ENCODE measurements at regions not wholly inside any gene's neighbourhood (a gene's known extent, or its start where the extent isn't known, plus 50 kb on each side); places are given as distances from the start of the nearest gene placed in this dataset.

GRCh38 chr14:22333422-22334274, 255.4 kb downstream of the DAD1 start:
- Mint-ChIP-seq H3K27ac (ENCODE audit: unreplicated experiment) (no peak overlapping the region), H3K27me3 (ENCODE audit: unreplicated experiment) (no peaks in the 10 kb centered on the region), H3K36me3 (ENCODE audit: insufficient read depth, unreplicated experiment) (peaks cover 4% of the 10 kb centered on the region), H3K4me3 (ENCODE audit: low read depth, unreplicated experiment) (no peak overlapping the region), H3K4me1 (ENCODE audit: low read depth, unreplicated experiment) (peaks cover 25% of the 10 kb centered on the region), H3K9me3 (ENCODE audit: low read depth, unreplicated experiment) (peaks cover 7% of the 10 kb centered on the region)
- intact Hi-C loops (cut with micrococcal nuclease; ENCODE audit: unreplicated experiment) = no loop called here
- no peak for TF ChIP-seq CTCF (IDR thresholded peaks at IDR 0.05; ENCODE audit: unreplicated experiment)
- no TSS peak for BruUV-seq (replicated peaks)
- CTCF ChIA-PET = interaction anchor here (0.6 to 1.4 kb wide), 4 partner anchors 13 to 539 kb away, joined by 3 to 5 read pairs (median 4); no protein-coding TSS in a partner anchor
- DNase-seq = peak; percentile 54

- Mint-ChIP-seq H3K9me3 (ENCODE audit: low read depth, unreplicated experiment) (peaks cover 8% of the 10 kb centered on the region), H3K4me3 (ENCODE audit: low read depth, unreplicated experiment) (no peak overlapping the region), H3K27me3 (ENCODE audit: unreplicated experiment) (no peaks in the 10 kb centered on the region), H3K27ac (ENCODE audit: unreplicated experiment) (no peak overlapping the region), H3K36me3 (ENCODE audit: insufficient read depth, unreplicated experiment) (peaks cover 4% of the 10 kb centered on the region), H3K4me1 (ENCODE audit: low read depth, unreplicated experiment) (peaks cover 25% of the 10 kb centered on the region)
- no TSS peak for BruUV-seq (replicated peaks)
- CTCF ChIA-PET = interaction anchor here (1.4 kb wide), 1 partner anchor 12 kb away, joined by 5 read pairs; no protein-coding TSS in a partner anchor
- intact Hi-C loops (cut with micrococcal nuclease; ENCODE audit: unreplicated experiment) = no loop called here
- no peak for DNase-seq
- TF ChIP-seq CTCF (IDR thresholded peaks at IDR 0.05; ENCODE audit: unreplicated experiment) = no peak
These were observed 256.2 kb downstream of the DAD1 start for GRCh38 chr14:22332686-22333421.

GRCh38 chr14:22329371-22329770, 259.7 kb downstream of the DAD1 start:
- Mint-ChIP-seq H3K9me3 (ENCODE audit: low read depth, unreplicated experiment) (peaks cover 14% of the 10 kb centered on the region), H3K4me1 (ENCODE audit: low read depth, unreplicated experiment) (no peaks in the 10 kb centered on the region), H3K36me3 (ENCODE audit: insufficient read depth, unreplicated experiment) (peaks cover 4% of the 10 kb centered on the region), H3K27ac (ENCODE audit: unreplicated experiment) (no peak overlapping the region), H3K27me3 (ENCODE audit: unreplicated experiment) (no peaks in the 10 kb centered on the region), H3K4me3 (ENCODE audit: low read depth, unreplicated experiment) (no peak overlapping the region)
- CTCF ChIA-PET = no interaction called here
- TF ChIP-seq CTCF (IDR thresholded peaks at IDR 0.05; ENCODE audit: unreplicated experiment) = no peak
- intact Hi-C loops (cut with micrococcal nuclease; ENCODE audit: unreplicated experiment) = no loop called here
- DNase-seq = no peak
- no TSS peak for BruUV-seq (replicated peaks)

- BruUV-seq (replicated peaks) = no TSS peak
- H3K4me3 Mint-ChIP-seq (ENCODE audit: low read depth, unreplicated experiment) = no peak overlapping the region
- H3K36me3 Mint-ChIP-seq (ENCODE audit: insufficient read depth, unreplicated experiment) = no peaks in the 10 kb centered on the region
- peaks cover 10% of the 10 kb centered on the region for H3K9me3 Mint-ChIP-seq (ENCODE audit: low read depth, unreplicated experiment)
- no peaks in the 10 kb centered on the region for H3K27me3 Mint-ChIP-seq (ENCODE audit: unreplicated experiment)
- H3K27ac Mint-ChIP-seq (ENCODE audit: unreplicated experiment) = no peak overlapping the region
- CTCF ChIA-PET = interaction anchor here (0.8 kb wide), 1 partner anchor 49 kb away, joined by 3 read pairs; no protein-coding TSS in a partner anchor
- intact Hi-C loops (cut with micrococcal nuclease; ENCODE audit: unreplicated experiment) = no loop called here
- H3K4me1 Mint-ChIP-seq (ENCODE audit: low read depth, unreplicated experiment) = no peaks in the 10 kb centered on the region
- no peak for DNase-seq
- TF ChIP-seq CTCF (IDR thresholded peaks at IDR 0.05; ENCODE audit: unreplicated experiment) = no peak
These were observed 263.2 kb downstream of the DAD1 start for GRCh38 chr14:22325676-22326400.

Data from Calu3 (cell line).